H9 (cell line): ENCODE measurements at regions not wholly inside any gene's neighbourhood (a gene's known extent, or its start where the extent isn't known, plus 50 kb on each side); places are given as distances from the start of the nearest gene placed in this dataset.

ENCODE experiments used
- DNase-seq: peaks from one replicate; pipeline ENCODE4 v3.0.0-alpha.2; 2017
- H2AFZ ChIP-seq: one replicate; pipeline ENCODE4 v1.6.1; 2013; ENCODE audit warnings: mild to moderate bottlenecking, low read length, control low read depth, moderate library complexity
- H2AK5ac ChIP-seq: 2 replicates; pipeline ENCODE4 v1.6.1; 2013; ENCODE audit warnings: low read length, control low read depth, mixed read lengths; ENCODE audit not compliant: insufficient read length
- H2BK120ac ChIP-seq: one replicate; pipeline ENCODE4 v1.6.1; 2013; ENCODE audit warnings: low read depth, mild to moderate bottlenecking, low read length, control low read depth, inconsistent platforms; ENCODE audit not compliant: poor library complexity, severe bottlenecking
- H2BK12ac ChIP-seq: 2 replicates; pipeline ENCODE4 v1.6.1; 2013; ENCODE audit warnings: low read length, control low read depth, mixed read lengths, low read depth; ENCODE audit not compliant: insufficient read length
- H2BK15ac ChIP-seq: 2 replicates; pipeline ENCODE4 v1.6.1; 2013; ENCODE audit warnings: low read depth, low read length, control low read depth
- H2BK20ac ChIP-seq: one replicate; pipeline ENCODE4 v1.6.1; 2013; ENCODE audit warnings: low read depth, mild to moderate bottlenecking, low read length, control low read depth, inconsistent platforms; ENCODE audit not compliant: poor library complexity, severe bottlenecking
- H2BK5ac ChIP-seq: 2 replicates; pipeline ENCODE4 v1.6.1; 2013; ENCODE audit warnings: low read length, control low read depth, mixed read lengths; ENCODE audit not compliant: insufficient read length
- H3K14ac ChIP-seq: 2 replicates; pipeline ENCODE4 v1.6.1; 2013; ENCODE audit warnings: low read length, control low read depth; ENCODE audit not compliant: insufficient read depth
- H3K18ac ChIP-seq: 2 replicates; pipeline ENCODE4 v1.6.1; 2013; ENCODE audit warnings: low read depth, mild to moderate bottlenecking, mixed read lengths, low read length, control low read depth; ENCODE audit not compliant: insufficient read length
- H3K23ac ChIP-seq: 2 replicates; pipeline ENCODE4 v1.6.1; 2013; ENCODE audit warnings: low read length, control low read depth, mixed read lengths, low read depth; ENCODE audit not compliant: insufficient read length
- H3K23me2 ChIP-seq: 2 replicates; pipeline ENCODE4 v1.6.1; 2013; ENCODE audit warnings: low read depth, mild to moderate bottlenecking, mixed read lengths, low read length, control low read depth; ENCODE audit not compliant: insufficient read length, poor library complexity, severe bottlenecking
- H3K27ac ChIP-seq: 2 replicates; pipeline ENCODE4 v1.5.1; 2013; ENCODE audit warnings: low read length, control low read depth, mixed read lengths, low read depth; ENCODE audit not compliant: insufficient read length
- H3K27me3 ChIP-seq: 2 replicates; pipeline ENCODE4 v1.6.1; 2013; ENCODE audit warnings: low read length, control low read depth, inconsistent platforms; ENCODE audit not compliant: insufficient read depth
- H3K4ac ChIP-seq: 2 replicates; pipeline ENCODE4 v1.6.1; 2013; ENCODE audit warnings: low read depth, mild to moderate bottlenecking, control low read depth, inconsistent platforms, low read length, moderate library complexity
- H3K4me1 ChIP-seq: 2 replicates; pipeline ENCODE4 v1.6.1; 2013; ENCODE audit warnings: low read length, control low read depth, inconsistent platforms; ENCODE audit not compliant: insufficient read depth
- H3K4me2 ChIP-seq: 2 replicates; pipeline ENCODE4 v1.6.1; 2013; ENCODE audit warnings: low read length, control low read depth, mixed read lengths; ENCODE audit not compliant: insufficient read length, insufficient read depth
- H3K56ac ChIP-seq: 2 replicates; pipeline ENCODE4 v1.6.1; 2013; ENCODE audit warnings: low read depth, mild to moderate bottlenecking, mixed read lengths, low read length, control low read depth; ENCODE audit not compliant: insufficient read length
- H3K79me1 ChIP-seq: 2 replicates; pipeline ENCODE4 v1.6.1; 2013; ENCODE audit warnings: low read depth, mild to moderate bottlenecking, moderate library complexity, low read length, control low read depth, inconsistent platforms; ENCODE audit not compliant: insufficient read depth, poor library complexity, severe bottlenecking
- H3K79me2 ChIP-seq: 2 replicates; pipeline ENCODE4 v1.6.1; 2013; ENCODE audit warnings: low read length, control low read depth, inconsistent platforms; ENCODE audit not compliant: insufficient read depth
- H3K9ac ChIP-seq: 2 replicates; pipeline ENCODE4 v1.6.1; 2013; ENCODE audit warnings: low read length, control low read depth, mixed read lengths; ENCODE audit not compliant: insufficient read length; ENCODE audit errors: extremely low read depth
- H3K9me3 ChIP-seq: one replicate; pipeline ENCODE4 v1.6.1; 2013; ENCODE audit warnings: low read depth, low read length, inconsistent platforms; ENCODE audit not compliant: control insufficient read depth
- H3T11ph ChIP-seq: one replicate; pipeline ENCODE4 v1.6.1; 2013; ENCODE audit warnings: mild to moderate bottlenecking, low read length, control low read depth, inconsistent platforms
- H4K20me1 ChIP-seq: one replicate; pipeline ENCODE4 v1.6.1; 2013; ENCODE audit not compliant: control insufficient read depth, insufficient read length, insufficient read depth
- H4K5ac ChIP-seq: 2 replicates; pipeline ENCODE4 v1.6.1; 2013; ENCODE audit warnings: low read depth, mild to moderate bottlenecking, mixed read lengths, low read length, control low read depth; ENCODE audit not compliant: insufficient read length
- H4K8ac ChIP-seq: replicated peaks from 2 replicates; pipeline ENCODE4 v1.6.1; 2013; ENCODE audit warnings: low read length, control low read depth, mixed read lengths, low read depth; ENCODE audit not compliant: insufficient read length
- H4K91ac ChIP-seq: 2 replicates; pipeline ENCODE4 v1.6.1; 2013; ENCODE audit warnings: low read depth, mild to moderate bottlenecking, moderate library complexity, mixed read lengths, low read length, control low read depth; ENCODE audit not compliant: insufficient read length
- H3K27ac Mint-ChIP-seq, 3 experiments: 2 replicates in 2 of 3; 3 replicates in 1 of 3; pipeline ENCODE4 v1.8.0; 2020 to 2021; ENCODE audit warnings: mixed read lengths in 3 of 3, mild to moderate bottlenecking in 1 of 3, moderate library complexity in 1 of 3
- H3K27me3 Mint-ChIP-seq: 2 replicates; pipeline ENCODE4 v1.8.0; 2021; ENCODE audit warnings: low read depth, mild to moderate bottlenecking, moderate library complexity, mixed read lengths
- H3K36me3 Mint-ChIP-seq, 3 experiments: 2 replicates in 2 of 3; 3 replicates in 1 of 3; pipeline ENCODE4 v1.8.0; 2020 to 2021; ENCODE audit warnings: low read depth in 3 of 3, mixed read lengths in 3 of 3; ENCODE audit not compliant: insufficient read depth in 1 of 3
- H3K4me1 Mint-ChIP-seq, 2 experiments: 2 replicates each; pipeline ENCODE4 v1.8.0; 2020; ENCODE audit warnings: mixed read lengths in 2 of 2
- H3K4me3 Mint-ChIP-seq, 2 experiments: 2 replicates in 1 of 2; 3 replicates in 1 of 2; pipeline ENCODE4 v1.8.0; 2020 to 2021; ENCODE audit warnings: mild to moderate bottlenecking in 2 of 2, mixed read lengths in 2 of 2, moderate library complexity in 1 of 2
- H3K9me3 Mint-ChIP-seq, 2 experiments: 2 replicates in 1 of 2; 3 replicates in 1 of 2; pipeline ENCODE4 v1.8.0; 2020; ENCODE audit warnings: mild to moderate bottlenecking in 2 of 2, mixed read lengths in 2 of 2, moderate library complexity in 1 of 2
- WGBS: extraction: QIAGEN DNeasy Blood & Tissue Kit; methylation state at CpG from one replicate; pipeline ENCODE4 v1.1.7; 2013; ENCODE audit warnings: missing lambda C conversion rate, low lambda C conversion rate, mixed read lengths; ENCODE audit not compliant: insufficient read length; ENCODE audit errors: extremely low coverage; 5-methylcytosine and 5-hydroxymethylcytosine counted together
- TF ChIP-seq, protein P1 (sequence below): fragments of 200-600 bp; sonication (generic); conservative IDR thresholded peaks from 3 replicates; pipeline ENCODE4 v1.8.0; 2021; ENCODE audit warnings: antibody characterized with exemption, mild to moderate bottlenecking

DNA sequence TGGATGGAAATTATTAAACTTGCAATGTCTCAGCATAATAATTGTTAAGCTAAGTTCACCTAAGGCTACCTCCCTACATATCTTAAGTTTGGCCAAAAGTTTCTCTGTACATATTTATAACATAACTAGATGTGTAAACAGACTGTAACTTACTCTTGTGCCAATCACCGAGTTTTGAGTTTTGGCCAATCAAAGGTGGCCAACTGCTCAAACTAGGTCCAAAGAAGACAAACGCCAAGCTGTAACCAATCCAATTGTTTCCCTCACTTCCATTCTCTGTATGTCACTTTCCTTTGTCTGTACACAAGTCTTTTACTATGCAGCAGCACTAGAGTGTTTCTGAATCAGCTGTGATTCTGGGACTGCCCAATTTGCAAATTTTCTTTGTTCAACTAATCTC lies 197.8 kb downstream of the LYPLAL1 start:
- no peaks in the 10 kb centered on the region for H3K27me3 Mint-ChIP-seq
- no peak overlapping the region for H3K56ac ChIP-seq
- no peak overlapping the region for H4K91ac ChIP-seq
- H2BK15ac ChIP-seq, result no peak overlapping the region
- H3K27me3 ChIP-seq, result no peaks in the 10 kb centered on the region
- no CpG with 5 or more reads among the region's 2 CpGs for WGBS
- no peak overlapping the region for H4K8ac ChIP-seq
- H2BK12ac ChIP-seq, result no peak overlapping the region
- H3K27ac Mint-ChIP-seq, result no peak overlapping the region
- H3K4me1 ChIP-seq, result peaks cover 2% of the 10 kb centered on the region; the same call in 1 of the 2 replicates
- H3K79me2 ChIP-seq, result no peaks in the 10 kb centered on the region
- no peak overlapping the region for H3T11ph ChIP-seq
- no peak overlapping the region for H3K4ac ChIP-seq
- no peak overlapping the region for H3K9ac ChIP-seq
- no peak overlapping the region for H2BK5ac ChIP-seq
- TF ChIP-seq, protein P1, sequence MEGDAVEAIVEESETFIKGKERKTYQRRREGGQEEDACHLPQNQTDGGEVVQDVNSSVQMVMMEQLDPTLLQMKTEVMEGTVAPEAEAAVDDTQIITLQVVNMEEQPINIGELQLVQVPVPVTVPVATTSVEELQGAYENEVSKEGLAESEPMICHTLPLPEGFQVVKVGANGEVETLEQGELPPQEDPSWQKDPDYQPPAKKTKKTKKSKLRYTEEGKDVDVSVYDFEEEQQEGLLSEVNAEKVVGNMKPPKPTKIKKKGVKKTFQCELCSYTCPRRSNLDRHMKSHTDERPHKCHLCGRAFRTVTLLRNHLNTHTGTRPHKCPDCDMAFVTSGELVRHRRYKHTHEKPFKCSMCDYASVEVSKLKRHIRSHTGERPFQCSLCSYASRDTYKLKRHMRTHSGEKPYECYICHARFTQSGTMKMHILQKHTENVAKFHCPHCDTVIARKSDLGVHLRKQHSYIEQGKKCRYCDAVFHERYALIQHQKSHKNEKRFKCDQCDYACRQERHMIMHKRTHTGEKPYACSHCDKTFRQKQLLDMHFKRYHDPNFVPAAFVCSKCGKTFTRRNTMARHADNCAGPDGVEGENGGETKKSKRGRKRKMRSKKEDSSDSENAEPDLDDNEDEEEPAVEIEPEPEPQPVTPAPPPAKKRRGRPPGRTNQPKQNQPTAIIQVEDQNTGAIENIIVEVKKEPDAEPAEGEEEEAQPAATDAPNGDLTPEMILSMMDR, result no peak
- no peaks in the 10 kb centered on the region for H4K20me1 ChIP-seq
- no peaks in the 10 kb centered on the region for H3K9me3 Mint-ChIP-seq
- no peak for DNase-seq
- no peaks in the 10 kb centered on the region for H3K23me2 ChIP-seq
- no peak overlapping the region for H2AK5ac ChIP-seq
- no peak overlapping the region for H4K5ac ChIP-seq
- no peak overlapping the region for H3K27ac ChIP-seq
- H3K18ac ChIP-seq, result no peak overlapping the region
- peaks cover 11 to 15% of the 10 kb centered on the region in 2 experiments for H3K4me1 Mint-ChIP-seq
- no peak overlapping the region for H3K23ac ChIP-seq
- no peak overlapping the region for H2BK20ac ChIP-seq
- no peaks in the 10 kb centered on the region for H3K79me1 ChIP-seq
- H3K4me3 Mint-ChIP-seq, result no peak overlapping the region
- no peaks in the 10 kb centered on the region for H3K9me3 ChIP-seq
- H2AFZ ChIP-seq, result no peak overlapping the region
- no peaks in the 10 kb centered on the region for H3K36me3 Mint-ChIP-seq
- no peak overlapping the region for H3K4me2 ChIP-seq
- no peak overlapping the region for H3K14ac ChIP-seq
- no peak overlapping the region for H2BK120ac ChIP-seq
